HEK293 (cell line): ENCODE measurements at regions not wholly inside any gene's neighbourhood (a gene's known extent, or its start where the extent isn't known, plus 50 kb on each side); places are given as distances from the start of the nearest gene placed in this dataset.

ENCODE experiments used
- CTCF ChIA-PET: fragments of 350-600 bp; formaldehyde crosslinking; extraction: SDS; loops from one replicate; lab custom pipeline; 2021; ENCODE audit warnings: antibody characterized with exemption; lab: Yijun Ruan, JAX
- POLR2A ChIA-PET: fragments of 300-600 bp; formaldehyde crosslinking; extraction: SDS; loops from one replicate; lab custom pipeline; 2020; ENCODE audit warnings: antibody characterized with exemption, inconsistent platforms; lab: Yijun Ruan, JAX
- H3K27ac ChIP-seq: fragments of 200-500 bp; sonication (Bioruptor generic); 2 replicates; pipeline ENCODE4 v1.5.1; 2014; ENCODE audit warnings: low read depth, low read length, control low read depth, inconsistent platforms; ENCODE audit errors: extremely low read depth
- H3K36me3 ChIP-seq, 2 experiments: fragments of 200-500 bp in 1 of 2; sonication (Bioruptor generic) in 1 of 2; 1 replicate in 1 of 2; 2 replicates in 1 of 2; pipeline ENCODE4 v1.5.1; 2014 to 2017; ENCODE audit warnings: inconsistent platforms in 2 of 2, low read length in 2 of 2; ENCODE audit not compliant: control insufficient read depth in 2 of 2, insufficient read depth in 1 of 2
- H3K4me1 ChIP-seq: fragments of 200-500 bp; sonication (Bioruptor generic); 2 replicates; pipeline ENCODE4 v1.5.1; 2014; ENCODE audit warnings: mild to moderate bottlenecking, low read length, inconsistent platforms; ENCODE audit not compliant: control insufficient read depth, insufficient read depth
- H3K4me3 ChIP-seq: 2 replicates; pipeline ENCODE4 v1.5.1; 2011; ENCODE audit warnings: low read depth, mild to moderate bottlenecking, control low read depth, low read length, moderate library complexity
- H3K9me3 ChIP-seq: fragments of 200-500 bp; sonication (Bioruptor generic); 2 replicates; pipeline ENCODE4 v1.5.1; 2014; ENCODE audit warnings: low read depth, low read length, inconsistent platforms; ENCODE audit not compliant: control insufficient read depth, insufficient read depth
- BCL11B ChIP-seq: fragments of 450-650 bp; formaldehyde crosslinking; IDR thresholded peaks from 2 replicates; pipeline ENCODE4 v1.5.1; 2016; ENCODE audit warnings: low read depth, missing biosample characterization, missing genetic modification characterization
- GLIS2 ChIP-seq: fragments of 450-650 bp; formaldehyde crosslinking; IDR thresholded peaks from 2 replicates; pipeline ENCODE4 v1.5.1; 2016; ENCODE audit warnings: missing biosample characterization, missing genetic modification characterization
- HIC1 ChIP-seq: fragments of 450-650 bp; formaldehyde crosslinking; IDR thresholded peaks from 2 replicates; pipeline ENCODE4 v1.5.1; 2016; ENCODE audit warnings: missing biosample characterization, missing genetic modification characterization
- HOXA7 ChIP-seq: sonication (generic); formaldehyde crosslinking; IDR thresholded peaks from 2 replicates; pipeline ENCODE4 v1.8.1; 2022; ENCODE audit warnings: missing genetic modification reagents, borderline replicate concordance
- KLF10 ChIP-seq: fragments of 450-650 bp; IDR thresholded peaks from 2 replicates; pipeline ENCODE4 v1.5.1; 2018; ENCODE audit warnings: missing biosample characterization, mild to moderate bottlenecking, missing genetic modification characterization
- MYNN ChIP-seq: fragments of 450-650 bp; formaldehyde crosslinking; IDR thresholded peaks from 2 replicates; pipeline ENCODE4 v1.5.1; 2016; ENCODE audit warnings: missing biosample characterization, missing genetic modification characterization, borderline replicate concordance
- PATZ1 ChIP-seq: fragments of 450-650 bp; formaldehyde crosslinking; IDR thresholded peaks from 2 replicates; pipeline ENCODE4 v1.5.1; 2016; ENCODE audit warnings: missing biosample characterization, missing genetic modification characterization
- PRDM1 ChIP-seq: fragments of 450-650 bp; formaldehyde crosslinking; IDR thresholded peaks from 2 replicates; pipeline ENCODE4; 2016; ENCODE audit warnings: missing biosample characterization, missing genetic modification characterization
- ZBTB17 ChIP-seq: fragments of 450-650 bp; formaldehyde crosslinking; IDR thresholded peaks from 2 replicates; pipeline ENCODE4 v1.5.1; 2016; ENCODE audit warnings: missing biosample characterization, missing genetic modification characterization
- ZNF114 ChIP-seq: fragments of 450-650 bp; formaldehyde crosslinking; IDR thresholded peaks from 2 replicates; pipeline ENCODE4 v1.5.0; 2017; ENCODE audit warnings: missing biosample characterization, missing genetic modification characterization
- ZNF121 ChIP-seq: fragments of 450-650 bp; formaldehyde crosslinking; IDR thresholded peaks from 2 replicates; pipeline ENCODE4 v1.5.1; 2016; ENCODE audit warnings: missing biosample characterization, missing genetic modification characterization
- ZNF221 ChIP-seq: fragments of 450-650 bp; formaldehyde crosslinking; IDR thresholded peaks from 2 replicates; pipeline ENCODE4 v1.5.1; 2017; ENCODE audit warnings: missing biosample characterization, missing genetic modification characterization, borderline replicate concordance
- ZNF26 ChIP-seq: fragments of 450-650 bp; formaldehyde crosslinking; IDR thresholded peaks from 2 replicates; pipeline ENCODE4 v1.5.1; 2016; ENCODE audit warnings: missing biosample characterization, missing genetic modification characterization
- ZNF292 ChIP-seq: fragments of 450-650 bp; formaldehyde crosslinking; IDR thresholded peaks from 2 replicates; pipeline ENCODE4 v1.5.1; 2016; ENCODE audit warnings: low read depth, missing biosample characterization, missing genetic modification characterization, borderline replicate concordance
- ZNF324 ChIP-seq: fragments of 450-650 bp; formaldehyde crosslinking; IDR thresholded peaks from 2 replicates; pipeline ENCODE4 v1.5.1; 2016; ENCODE audit warnings: missing biosample characterization, missing genetic modification characterization
- ZNF362 ChIP-seq: fragments of 450-650 bp; formaldehyde crosslinking; IDR thresholded peaks from 2 replicates; pipeline ENCODE4 v1.5.1; 2016; ENCODE audit warnings: missing biosample characterization, missing genetic modification characterization
- ZNF366 ChIP-seq: fragments of 450-650 bp; formaldehyde crosslinking; conservative IDR thresholded peaks from 2 replicates; pipeline ENCODE4 v1.5.1; 2016; ENCODE audit warnings: missing biosample characterization, missing genetic modification characterization
- ZNF416 ChIP-seq: fragments of 450-650 bp; formaldehyde crosslinking; IDR thresholded peaks from 2 replicates; pipeline ENCODE4 v1.5.1; 2016; ENCODE audit warnings: missing biosample characterization, missing genetic modification characterization
- ZNF433 ChIP-seq: fragments of 450-650 bp; formaldehyde crosslinking; IDR thresholded peaks from 2 replicates; pipeline ENCODE4 v1.5.1; 2016; ENCODE audit warnings: missing biosample characterization, missing genetic modification characterization, low read depth
- ZNF747 ChIP-seq: fragments of 450-650 bp; formaldehyde crosslinking; IDR thresholded peaks from 2 replicates; pipeline ENCODE4 v1.5.1; 2016; ENCODE audit warnings: missing biosample characterization, missing genetic modification characterization

- ChIA-PET CTCF (interaction anchor here (0.7 to 0.8 kb wide), 2 partner anchors 8 to 106 kb away, joined by 3 to 4 read pairs; no protein-coding TSS in a partner anchor), POLR2A (no interaction called here)
- no peak overlapping the region for H3K4me3 ChIP-seq
- no peak for TF ChIP-seq ZNF416 (tag by site-specific recombination)
- TF ChIP-seq ZNF121 (tag by site-specific recombination), result no peak
- no peak for TF ChIP-seq ZBTB17 (tag by site-specific recombination)
- TF ChIP-seq ZNF26 (tag by site-specific recombination), result no peak
- TF ChIP-seq ZNF324, result no peak
- TF ChIP-seq HOXA7 (CRISPR knock-in tag), result no peak
- no peak for TF ChIP-seq ZNF114 (tag by site-specific recombination)
- TF ChIP-seq ZNF366 (tag by site-specific recombination), result no peak
- TF ChIP-seq KLF10 (tag by site-specific recombination), result no peak
- no peak for TF ChIP-seq ZNF221
- no peak for TF ChIP-seq PATZ1 (tag by site-specific recombination)
- no peak for TF ChIP-seq HIC1 (tag by site-specific recombination)
- TF ChIP-seq PRDM1 (tag by site-specific recombination), result no peak
- no peak for TF ChIP-seq MYNN
- TF ChIP-seq BCL11B (tag by site-specific recombination), result no peak
- TF ChIP-seq GLIS2, result no peak
- TF ChIP-seq ZNF362 (tag by site-specific recombination), result no peak
- H3K36me3 ChIP-seq, result no peaks in the 10 kb centered on the region
- no peaks in the 10 kb centered on the region for H3K4me1 ChIP-seq
- no peaks in the 10 kb centered on the region for H3K9me3 ChIP-seq
- no peak overlapping the region for H3K27ac ChIP-seq
Measured at GRCh38 chr1:55367273-55367672, 152.1 kb upstream of the USP24 start.

- CTCF ChIA-PET, result no interaction called here
- H3K36me3 ChIP-seq, result no peaks in the 10 kb centered on the region
- no peak overlapping the region for H3K27ac ChIP-seq
- H3K4me3 ChIP-seq, result no peak overlapping the region
- no peaks in the 10 kb centered on the region for H3K9me3 ChIP-seq
- no peak for TF ChIP-seq ZNF292 (tag by site-specific recombination)
- TF ChIP-seq ZNF433, result no peak
- TF ChIP-seq ZNF747 (tag by site-specific recombination), result no peak
- POLR2A ChIA-PET, result no interaction called here
- no peaks in the 10 kb centered on the region for H3K4me1 ChIP-seq
Measured at GRCh38 chr1:55364216-55364615, 149.1 kb upstream of the USP24 start.
